GM18867 (cell line): ENCODE measurements at regions not wholly inside any gene's neighbourhood (a gene's known extent, or its start where the extent isn't known, plus 50 kb on each side); places are given as distances from the start of the nearest gene placed in this dataset.

Experiments
- ATAC-seq: cut with Tn5 transposase; IDR thresholded peaks from one replicate; pipeline ENCODE4 v1.9.1; 2021; ENCODE audit warnings: mild to moderate bottlenecking, moderate library complexity; ENCODE audit not compliant: unreplicated experiment

DNA sequence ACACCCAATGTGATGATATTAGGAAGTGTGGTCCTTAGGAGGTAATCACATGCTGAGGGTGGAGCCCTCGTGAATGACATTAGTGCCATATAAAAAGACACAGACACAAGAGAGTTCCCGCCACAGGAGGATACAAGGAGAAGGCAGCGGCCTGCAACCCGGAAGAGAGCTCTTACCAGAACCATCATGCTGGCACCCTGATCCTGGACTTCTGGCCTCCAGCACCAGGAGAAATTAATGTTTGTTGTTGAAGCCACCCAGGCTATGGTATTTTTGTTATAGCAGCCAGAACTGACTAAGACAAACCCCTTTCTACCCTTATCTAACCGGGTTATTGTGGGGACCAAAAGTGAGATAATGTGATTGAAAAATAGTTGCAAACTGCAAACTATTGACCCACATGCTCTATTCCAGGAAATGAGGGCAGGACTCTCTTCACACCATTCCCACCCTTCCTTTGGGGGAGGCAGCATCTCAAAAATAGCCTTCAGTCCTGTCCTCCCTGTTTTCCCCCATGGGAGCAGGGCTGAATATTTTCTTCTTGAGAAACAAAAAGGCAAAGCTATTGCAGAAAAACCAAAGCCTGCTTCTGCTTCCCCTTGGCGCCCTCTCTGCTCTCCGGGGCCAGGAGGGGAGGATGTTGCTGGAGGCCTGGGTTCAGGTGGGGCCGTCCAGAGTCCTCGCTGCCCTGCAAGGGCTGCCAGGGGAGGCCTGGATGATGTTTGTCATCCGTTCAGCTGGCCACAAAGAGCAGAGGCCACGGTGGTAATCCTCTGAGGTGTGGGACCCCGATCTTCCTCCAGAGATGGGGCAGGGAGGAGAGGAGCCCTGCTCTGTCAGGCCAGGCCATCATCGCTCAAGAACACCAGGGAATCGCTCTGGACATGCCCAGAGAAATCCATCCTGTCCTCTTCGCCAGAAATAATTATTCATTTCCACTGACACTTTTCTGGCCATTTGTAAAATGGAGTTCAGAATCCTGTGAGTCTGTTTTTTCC is 73.8 kb upstream of the HAAO start:
- no peak for ATAC-seq

- ATAC-seq, result no peak
These were observed 72.4 kb upstream of the HAAO start for GRCh38 chr2:42864641-42865280.

DNA sequence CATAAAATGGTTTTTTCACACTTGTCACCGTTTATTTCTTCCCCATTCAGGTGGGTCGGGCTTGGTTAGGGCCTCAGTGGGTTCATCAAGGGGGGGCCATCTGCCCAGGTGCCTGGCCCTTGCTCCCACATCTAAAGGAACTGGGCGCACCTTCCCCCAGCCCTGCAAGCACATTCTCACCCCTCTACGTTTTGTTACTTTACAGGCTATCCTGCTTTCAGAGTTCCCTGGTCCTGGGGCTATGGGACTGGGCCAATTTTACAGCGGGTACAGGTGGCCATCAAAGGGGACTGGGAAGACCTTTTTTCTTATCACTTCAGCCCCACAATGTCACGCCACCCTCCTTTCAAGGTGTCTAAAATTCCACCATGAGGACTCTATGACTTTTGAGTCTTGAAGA is 71.8 kb upstream of the HAAO start:
- ATAC-seq, result no peak

GRCh38 chr2:42863751-42864150 is 71.4 kb upstream of the HAAO start:
- no peak for ATAC-seq

DNA sequence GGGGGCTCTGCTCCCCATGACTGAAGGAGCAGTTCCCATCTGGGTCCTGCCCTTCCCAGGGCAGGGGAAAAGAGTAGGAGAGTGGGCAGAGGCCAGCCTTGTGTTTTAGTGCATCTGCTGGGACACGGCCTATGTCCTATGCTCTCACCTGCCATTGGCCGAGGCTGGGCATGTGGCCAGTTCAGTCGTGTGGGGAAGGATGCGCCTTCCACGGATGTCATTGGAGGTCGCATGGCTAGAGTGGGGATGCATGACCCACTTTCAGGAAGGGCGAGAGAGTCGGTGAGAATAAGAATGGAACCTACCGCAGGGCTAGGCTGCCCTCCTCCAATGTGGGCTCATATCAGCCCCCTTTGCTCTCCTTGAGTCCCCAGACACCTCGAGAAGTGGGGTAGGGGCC is 70.9 kb upstream of the HAAO start:
- ATAC-seq, result no peak

- no peak for ATAC-seq
These were observed 70.3 kb upstream of the HAAO start for GRCh38 chr2:42862669-42863185.

DNA sequence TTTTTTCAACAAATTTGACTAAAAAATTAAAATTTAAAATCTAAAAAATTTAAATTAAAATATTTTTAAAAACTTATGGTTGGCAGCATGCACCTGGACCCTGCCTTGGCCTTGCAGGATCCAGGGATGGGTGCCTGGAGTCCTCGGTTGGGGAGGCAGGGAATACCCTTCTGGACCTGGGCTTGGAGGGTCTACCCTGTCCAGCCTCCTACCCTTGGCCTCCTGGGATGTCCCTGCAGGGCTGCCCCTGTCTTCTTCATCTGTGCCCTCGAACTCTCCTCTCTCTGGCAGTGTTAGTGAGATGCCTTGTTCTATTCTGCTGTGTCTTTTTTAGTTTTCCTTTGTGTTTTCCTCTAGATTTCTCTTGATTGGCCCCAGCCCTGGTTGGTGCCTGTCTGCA is 68.9 kb upstream of the HAAO start:
- ATAC-seq, result no peak

DNA sequence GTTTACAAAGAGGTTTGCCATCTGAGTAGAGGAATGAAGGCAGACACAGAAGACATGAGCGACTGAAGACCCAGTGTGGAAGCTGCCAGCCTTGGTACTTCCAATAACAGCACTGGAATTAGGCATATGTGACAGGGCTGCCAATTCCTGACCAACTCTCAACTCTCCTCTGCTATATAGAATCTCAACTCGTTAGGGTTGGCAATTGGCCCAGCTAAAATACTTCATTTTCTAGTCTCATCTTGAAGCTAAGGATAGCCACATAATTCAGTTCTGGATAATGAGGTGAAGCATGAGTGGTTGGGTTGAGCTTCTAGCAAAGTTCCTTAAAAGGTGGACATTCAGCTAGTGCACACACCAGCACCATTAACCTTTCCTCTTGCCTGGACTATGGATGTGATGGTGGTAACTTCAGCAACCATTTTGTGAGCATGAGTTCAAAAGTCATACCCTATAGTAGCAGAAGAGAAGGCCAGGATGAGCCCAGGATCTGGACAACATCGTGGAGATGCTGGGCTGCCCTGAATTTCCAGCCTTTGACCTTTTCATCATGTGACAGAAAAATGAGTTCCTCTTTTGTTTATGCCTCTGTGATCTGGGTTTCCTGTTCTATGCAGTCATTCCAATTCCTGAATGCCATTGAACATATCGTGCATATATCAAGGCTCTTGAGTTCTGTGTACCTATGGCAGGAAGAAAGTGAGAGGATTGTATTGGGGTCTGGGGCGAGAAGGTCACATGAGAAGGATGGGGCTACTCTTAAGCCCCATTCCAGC is 68.1 kb upstream of the HAAO start:
- no peak for ATAC-seq

DNA sequence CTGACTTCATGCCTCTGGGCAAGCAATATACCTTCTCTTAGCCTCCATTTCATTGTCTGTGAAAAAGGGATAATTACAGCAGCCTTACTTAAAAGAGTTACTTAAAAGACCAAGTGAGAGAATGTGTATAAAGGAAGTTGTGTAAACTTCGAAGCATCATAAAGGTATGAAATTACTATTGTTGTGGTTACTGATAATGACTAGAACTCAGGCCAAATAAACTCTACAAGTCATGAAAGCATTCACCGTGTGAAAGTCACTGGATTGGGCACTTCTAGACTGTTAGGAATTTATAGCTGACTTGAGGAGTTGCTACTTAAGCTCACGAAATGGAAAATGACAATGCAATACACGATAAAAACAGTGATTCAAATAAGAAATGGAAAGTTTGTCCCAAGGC is 67.4 kb upstream of the HAAO start:
- no peak for ATAC-seq

- no peak for ATAC-seq
These were observed 66.7 kb upstream of the HAAO start for GRCh38 chr2:42859006-42859552.

DNA sequence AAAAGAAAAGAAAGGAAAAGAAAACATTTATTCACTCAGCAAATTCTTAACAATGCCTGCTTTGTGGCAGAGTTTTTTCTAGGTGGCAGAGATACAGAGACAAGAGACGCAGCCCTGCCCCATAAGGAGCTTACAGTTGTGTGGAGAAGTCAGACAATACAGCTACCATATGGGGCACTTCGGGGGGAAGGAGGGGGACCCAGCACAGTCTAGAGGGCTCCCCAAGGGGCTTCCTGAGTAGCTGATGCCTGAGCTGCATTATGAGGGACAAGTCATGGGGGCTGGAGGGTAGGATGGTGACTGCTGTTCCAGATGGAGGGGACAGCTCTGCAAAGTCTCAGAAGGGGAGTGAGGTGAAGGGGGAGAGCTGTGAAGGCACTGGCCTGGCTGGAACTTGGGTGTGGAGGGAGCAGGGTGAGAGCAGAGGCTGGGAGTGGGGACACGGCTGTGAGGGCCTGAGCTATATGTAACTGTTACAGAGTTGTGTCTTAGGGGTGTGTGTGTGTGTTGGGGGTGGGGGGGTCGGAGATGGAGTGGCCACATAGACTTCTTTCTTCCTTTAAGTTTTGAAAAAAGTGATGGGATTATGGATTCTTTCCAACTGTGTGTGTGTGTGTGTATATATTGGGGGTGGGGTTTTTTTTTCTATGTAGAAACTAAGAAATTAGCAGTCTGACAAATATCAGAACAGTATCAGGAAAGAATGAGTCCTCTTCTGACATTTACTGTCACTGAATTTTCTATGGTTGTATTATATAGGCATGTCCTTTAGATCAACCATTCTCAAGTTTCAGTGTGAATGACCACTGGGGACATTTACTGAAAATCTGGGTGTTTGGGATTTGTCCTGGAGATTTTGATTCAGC is 66.0 kb upstream of the HAAO start:
- ATAC-seq, result no peak

GRCh38 chr2:42856891-42857632 is 64.7 kb upstream of the HAAO start:
- ATAC-seq, result no peak

DNA sequence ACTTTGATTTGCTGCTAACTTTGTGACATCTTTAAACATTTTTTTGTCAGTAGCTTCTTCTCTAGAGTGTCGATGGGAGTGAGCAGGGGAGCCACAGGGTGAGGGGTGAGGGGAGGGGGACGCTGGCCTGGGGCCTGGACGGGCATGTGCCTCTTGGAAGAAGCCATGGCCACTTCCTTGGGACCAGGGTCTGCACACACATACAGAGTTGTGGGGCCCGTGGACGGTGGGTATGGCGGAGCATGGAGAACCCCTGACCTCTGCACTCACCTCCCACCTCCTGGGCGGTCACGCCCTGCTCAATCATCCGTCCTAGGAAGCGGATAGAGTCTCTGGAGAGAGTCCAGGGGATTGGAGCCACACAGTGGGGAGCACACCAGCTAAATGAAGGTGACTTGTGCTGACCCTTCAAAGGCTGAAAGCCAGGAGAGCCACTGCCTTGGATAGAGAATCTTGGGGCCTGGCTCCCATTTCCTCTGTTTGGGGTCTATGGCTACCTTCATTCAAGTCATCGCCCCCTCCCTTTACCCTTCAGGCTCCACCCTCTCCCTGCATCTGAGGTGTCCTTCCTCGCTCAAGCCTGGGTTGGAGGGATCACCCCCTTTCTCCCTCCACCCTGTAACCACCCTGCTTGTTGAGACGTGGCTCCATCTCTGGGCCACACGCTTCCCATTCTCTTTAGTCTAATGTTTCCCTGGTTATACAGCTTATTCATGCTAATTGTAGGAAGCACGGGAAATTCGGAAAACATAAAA is 63.9 kb upstream of the HAAO start:
- ATAC-seq, result no peak

GRCh38 chr2:42855221-42855970 is 63.0 kb upstream of the HAAO start:
- no peak for ATAC-seq

DNA sequence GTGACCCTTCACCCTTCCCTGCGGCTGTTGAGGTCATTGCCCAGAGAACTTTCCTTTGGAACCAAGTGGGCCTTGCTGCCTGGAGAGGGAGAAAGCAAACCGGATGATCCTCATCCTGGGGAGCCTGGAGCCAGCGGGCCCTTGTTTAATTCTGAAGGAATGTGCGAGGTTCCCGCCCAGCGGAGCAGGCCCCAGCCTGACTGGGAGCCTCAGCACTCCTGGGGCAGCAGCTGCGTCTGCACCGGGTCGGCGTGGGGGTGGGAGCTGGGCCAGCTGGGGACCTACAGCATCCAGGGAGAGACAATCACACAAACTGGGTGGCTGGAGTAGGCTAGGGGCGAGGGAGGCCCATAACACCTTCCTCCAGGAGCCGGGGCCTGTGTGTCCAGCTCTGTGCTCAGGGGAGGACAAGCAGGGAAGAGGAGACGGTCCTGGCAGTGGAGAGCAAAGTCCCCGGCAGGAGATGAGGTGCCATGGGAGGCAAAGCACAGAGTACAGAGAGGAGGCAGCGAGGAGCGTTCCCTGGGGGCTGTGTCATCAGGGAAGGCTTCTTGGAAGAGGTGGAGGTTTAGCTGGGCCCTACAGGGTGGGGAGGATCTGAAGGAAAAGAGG is 61.9 kb upstream of the HAAO start:
- ATAC-seq, result no peak

DNA sequence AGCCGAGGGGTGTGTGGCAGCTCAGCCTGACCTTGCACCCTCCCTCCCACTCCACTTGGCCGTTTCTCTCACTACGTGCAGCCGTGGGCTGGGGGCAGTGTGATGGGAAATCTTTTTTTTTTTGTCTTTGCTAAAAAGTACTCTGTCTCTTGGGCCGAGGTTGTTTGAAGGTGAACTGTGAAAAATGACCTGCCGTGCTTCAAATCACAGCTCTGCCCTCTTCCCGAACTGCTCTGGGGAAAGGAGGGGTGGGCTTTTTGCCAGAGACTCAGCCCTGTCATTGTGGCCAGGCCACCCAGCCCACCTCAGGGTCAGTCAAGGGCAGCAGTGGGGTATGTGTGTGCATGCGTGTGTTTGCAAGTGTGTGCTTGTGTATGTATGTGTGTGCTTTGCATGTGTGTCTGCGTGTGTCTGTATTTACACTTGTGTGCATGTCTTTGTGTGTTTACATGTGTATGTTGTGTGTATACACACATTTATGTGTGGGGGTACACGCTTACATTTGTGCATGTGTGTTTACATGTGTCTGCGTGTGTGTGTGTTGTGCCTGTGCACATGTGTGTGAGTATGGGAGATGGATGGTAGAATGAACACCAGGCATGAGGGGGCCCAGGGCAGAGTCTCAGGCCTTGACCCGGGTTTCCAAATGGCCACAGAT is 61.3 kb upstream of the HAAO start:
- no peak for ATAC-seq

DNA sequence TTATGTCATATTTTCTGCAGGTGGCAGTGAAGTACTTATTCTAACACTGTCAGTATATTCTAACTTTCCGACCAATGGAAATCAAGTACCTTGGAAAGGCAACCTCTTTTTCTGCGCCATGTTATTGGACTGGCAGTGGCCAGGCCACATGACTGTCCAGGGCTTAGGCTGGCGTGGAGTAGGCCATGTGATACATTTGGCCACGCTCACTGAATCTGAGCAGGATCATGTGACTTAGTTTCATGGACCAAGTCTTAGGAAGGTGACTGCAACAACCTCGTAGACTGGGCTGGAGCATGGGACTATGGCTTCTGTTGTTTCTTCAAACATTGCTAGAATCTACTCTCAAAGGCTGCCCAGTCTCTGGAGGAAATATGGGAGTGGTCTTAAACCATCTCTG is 60.4 kb upstream of the HAAO start:
- ATAC-seq, result no peak
